ENCODE measurements at regions not wholly inside any gene's neighbourhood (a gene's known extent, or its start where the extent isn't known, plus 50 kb on each side); places are given as distances from the start of the nearest gene placed in this dataset.
"Not testable (repeated sequence)": the region's sequence is repeated elsewhere in the genome, so short reads cannot be mapped to it uniquely, and the experiment has no call there.

DNA sequence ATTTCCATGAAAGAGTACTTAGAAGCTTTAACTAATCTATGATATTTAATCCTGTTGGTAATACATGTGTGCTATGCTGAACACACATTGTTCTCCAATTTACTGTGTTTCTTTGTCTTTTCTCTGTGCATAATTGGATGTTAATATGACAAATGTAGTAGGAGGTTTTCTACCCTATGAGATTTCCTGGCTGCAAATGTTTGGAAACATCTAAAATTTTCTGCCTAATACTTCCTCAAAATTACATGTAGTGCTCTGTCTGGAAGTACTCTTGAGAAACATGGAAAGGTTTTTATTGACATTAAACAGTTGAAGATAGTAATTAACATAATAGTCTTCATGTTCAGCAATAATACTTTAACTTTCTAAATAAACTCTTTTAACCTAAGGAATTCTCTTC lies 213.0 kb downstream of the KITLG start:
- TF ChIP-seq GATA1 (IDR thresholded peaks at IDR 0.05; ENCODE audit: low read depth, low read length) (no peak), POLR2A (IDR thresholded peaks at IDR 0.05; ENCODE audit: low read length) (no peak)
- DNase-seq: no peak

DNA sequence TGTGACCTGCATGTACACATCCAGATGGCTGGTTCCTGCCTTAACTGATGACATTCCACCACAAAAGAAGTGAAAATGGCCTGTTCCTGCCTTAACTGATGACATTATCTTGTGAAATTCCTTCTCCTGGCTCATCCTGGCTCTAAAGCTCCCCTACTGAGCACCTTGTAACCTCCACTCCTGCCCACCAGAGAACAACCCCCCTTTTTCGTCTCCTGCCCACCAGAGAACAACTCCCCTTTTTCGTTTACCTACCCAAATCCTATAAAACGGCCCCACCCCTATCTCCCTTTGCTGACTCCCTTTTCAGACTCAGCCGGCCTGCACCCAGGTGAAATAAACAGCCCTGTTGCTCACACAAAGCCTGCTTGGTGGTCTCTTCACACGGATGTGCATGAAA lies 212.2 kb downstream of the KITLG start:
- not testable (repeated sequence) for DNase-seq

DNA sequence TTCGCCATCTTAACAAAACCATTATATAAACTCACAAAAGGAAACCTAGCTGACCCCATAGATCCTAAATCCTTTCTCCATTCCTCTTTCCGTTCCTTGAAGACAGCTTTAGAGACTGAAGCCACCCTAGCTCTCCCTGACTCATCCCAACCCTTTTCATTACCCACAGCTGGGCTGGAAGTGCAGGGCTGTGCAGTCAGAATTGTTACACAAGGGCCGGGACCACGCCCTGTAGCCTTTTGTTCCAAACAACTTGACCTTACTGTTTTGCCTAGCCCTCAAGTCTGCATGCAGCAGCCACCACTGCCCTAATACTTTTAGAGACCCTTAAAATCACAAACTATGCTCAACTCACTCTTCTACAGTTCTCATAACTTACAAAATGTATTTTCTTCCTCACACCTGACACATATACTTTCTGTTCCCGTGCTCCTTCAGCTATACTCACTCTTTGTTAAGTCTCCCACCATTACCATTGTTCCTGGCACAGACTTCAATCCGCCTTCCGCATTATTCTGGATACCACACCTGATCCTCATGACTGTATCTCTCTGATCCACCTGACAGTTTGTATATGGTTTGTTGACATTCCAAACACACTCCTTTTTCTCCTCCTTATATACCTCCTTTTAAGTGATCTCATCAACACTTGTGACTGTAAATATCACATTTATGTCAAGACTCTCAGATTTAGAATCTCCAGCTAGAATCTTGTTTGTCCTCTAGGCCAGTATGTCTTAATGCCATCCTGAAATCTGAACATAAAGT lies 208.7 kb downstream of the KITLG start:
- no peak for TF ChIP-seq GATA1 (IDR thresholded peaks at IDR 0.05; ENCODE audit: low read depth, low read length)
- TF ChIP-seq POLR2A (IDR thresholded peaks at IDR 0.05; ENCODE audit: low read length): no peak
- no peak for DNase-seq

DNA sequence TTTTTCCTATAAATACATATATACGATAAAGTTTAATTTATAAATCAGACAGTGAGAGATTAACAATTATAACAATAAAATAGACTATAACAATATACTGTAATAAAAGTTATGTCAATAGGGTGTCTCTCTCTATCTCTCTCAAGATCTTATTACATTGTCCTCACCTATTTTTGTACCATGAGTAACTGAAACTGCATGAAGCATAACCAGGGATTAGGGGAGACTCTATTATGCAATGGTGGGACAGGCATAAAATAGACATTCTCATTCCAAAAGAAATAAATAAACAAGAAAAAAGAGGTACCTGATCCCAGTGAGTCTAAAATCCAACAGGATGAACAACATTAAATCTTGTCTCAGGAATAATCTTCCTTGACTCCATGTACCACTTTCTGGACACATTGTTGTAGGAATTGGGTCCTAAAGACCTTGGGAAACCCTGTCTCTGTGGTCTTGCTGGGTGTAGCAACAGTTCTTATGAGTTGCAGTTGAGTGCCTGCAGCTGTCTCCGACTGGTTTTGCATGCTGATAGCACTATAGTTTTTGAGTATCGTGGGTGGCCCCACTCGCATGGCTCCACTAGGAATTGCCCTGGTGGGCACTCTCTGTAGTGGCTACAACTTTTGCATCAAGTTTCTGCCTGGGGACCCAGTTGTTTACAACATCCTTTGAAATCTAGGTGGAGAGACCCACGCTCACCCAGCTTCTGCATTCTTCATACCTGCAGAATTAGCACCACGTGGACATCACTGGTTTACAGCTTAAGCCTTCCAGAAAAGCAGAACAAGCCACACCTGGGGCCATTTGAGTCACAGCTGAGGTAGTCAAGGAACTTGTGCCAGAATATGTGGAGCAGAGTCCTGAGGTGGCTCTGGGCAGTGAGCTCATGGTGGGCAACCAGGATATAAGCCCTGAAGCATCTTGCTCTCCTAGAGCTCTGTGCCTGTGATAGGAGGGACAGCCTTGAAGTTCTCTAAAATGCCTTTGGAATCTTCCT lies 204.7 kb downstream of the KITLG start:
- no peak for DNase-seq
- TF ChIP-seq GATA1 (IDR thresholded peaks at IDR 0.05; ENCODE audit: low read depth, low read length) (no peak), POLR2A (IDR thresholded peaks at IDR 0.05; ENCODE audit: low read length) (no peak)

DNA sequence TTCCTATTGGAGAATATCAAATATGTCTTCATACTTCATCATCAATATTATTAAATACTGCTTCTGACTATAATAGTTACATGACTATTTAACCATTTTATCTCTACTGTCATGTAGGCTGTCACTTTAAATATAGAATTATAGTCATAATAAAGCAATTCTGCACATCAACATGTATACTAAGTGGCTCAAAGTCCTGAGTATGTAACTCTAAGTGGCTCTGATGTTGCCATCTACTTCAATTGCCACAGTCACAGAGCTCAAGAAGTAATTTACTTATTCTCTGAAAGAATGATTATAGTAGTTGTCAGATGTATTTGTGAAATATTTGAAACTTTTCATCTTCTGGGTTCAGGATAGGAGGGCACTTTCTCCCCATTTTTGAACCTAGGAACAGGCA lies 202.3 kb downstream of the KITLG start:
- no peak for DNase-seq
- no peak for TF ChIP-seq POLR2A (IDR thresholded peaks at IDR 0.05; ENCODE audit: low read length)
- no peak for TF ChIP-seq GATA1 (IDR thresholded peaks at IDR 0.05; ENCODE audit: low read depth, low read length)

DNA sequence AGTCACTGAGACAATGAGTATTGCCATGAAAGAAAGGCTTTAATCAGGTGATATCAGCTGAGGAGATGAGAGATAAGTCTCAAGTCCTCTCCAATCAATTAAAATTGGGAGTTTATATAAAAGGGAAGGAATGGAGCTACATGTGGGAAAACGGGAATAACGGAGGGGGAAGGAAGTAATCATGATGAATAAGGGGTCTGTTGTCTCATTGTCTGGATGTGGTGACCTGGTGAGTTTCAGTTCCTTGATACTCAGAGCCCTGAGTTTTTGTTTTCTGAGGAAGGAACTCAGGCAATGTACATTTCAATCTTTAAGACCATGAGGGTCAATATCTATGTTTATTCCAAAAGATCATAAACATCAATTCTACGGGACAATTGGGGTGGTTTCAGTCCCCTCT lies 198.8 kb downstream of the KITLG start:
- TF ChIP-seq POLR2A (IDR thresholded peaks at IDR 0.05; ENCODE audit: low read length): no peak
- no peak for DNase-seq

DNA sequence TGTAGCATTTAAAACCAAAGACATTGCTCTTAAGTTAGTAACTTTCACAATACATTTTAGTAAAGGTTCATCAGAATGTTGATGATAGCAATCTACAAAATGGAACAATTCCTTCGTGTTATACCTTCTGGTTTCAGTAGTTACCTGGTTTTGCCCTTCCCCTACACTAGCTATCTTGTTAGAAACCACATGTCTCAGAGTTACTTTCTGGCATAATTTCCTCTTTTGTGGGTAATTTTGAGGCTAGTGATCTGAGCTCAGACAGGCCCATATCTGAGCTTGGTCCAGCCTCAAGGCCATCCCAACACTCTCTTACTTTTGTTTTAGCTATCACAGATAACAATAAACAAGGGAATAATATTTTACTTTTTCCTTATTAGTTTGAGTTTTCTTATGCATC lies 196.9 kb downstream of the KITLG start:
- no peak for TF ChIP-seq GATA1 (IDR thresholded peaks at IDR 0.05; ENCODE audit: low read depth, low read length)
- TF ChIP-seq POLR2A (IDR thresholded peaks at IDR 0.05; ENCODE audit: low read length): no peak
- no peak for DNase-seq

DNA sequence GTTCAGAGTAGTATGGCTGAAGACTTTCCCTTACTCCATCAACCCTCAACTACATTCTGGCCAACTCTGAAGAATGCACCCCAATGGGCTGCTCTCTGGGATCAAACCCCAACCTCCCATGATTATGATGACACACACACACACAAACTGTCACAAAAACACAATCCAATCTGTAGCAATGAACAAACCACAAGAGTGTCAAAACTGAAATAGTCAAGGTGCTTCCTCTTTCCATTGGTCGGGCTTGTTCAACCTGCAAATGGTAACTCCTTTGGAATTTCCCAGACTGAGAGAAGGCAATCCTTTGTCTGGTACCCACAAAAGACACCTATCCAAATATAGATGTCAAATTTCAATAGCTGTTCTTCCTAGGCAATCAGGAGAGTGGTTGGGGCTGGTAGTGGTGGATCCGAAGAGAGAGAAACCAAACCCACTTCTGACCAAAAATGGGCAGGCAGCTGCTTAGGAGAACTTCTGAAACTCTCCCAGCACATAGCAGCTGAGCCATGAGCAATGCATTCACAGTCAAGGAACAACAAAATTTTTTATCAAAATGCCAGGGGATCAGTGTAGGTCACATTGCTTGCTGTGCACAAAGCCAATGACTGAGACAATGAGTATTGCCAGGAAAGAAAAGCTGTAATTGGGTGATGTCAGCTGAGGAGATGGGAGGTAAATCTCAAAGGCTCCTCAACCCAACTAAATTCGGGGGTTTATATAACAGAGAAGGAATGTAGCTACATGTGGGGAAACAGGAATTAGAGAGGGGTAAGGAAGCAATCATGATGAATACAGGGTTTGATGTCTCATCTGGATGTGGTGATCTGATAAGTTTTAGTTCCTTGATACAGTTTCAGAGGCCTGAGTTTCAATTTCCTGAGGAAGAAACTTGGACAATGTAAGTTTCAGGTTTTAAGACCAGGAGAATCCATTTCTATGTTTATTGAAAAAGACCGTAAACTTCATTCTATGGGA lies 191.4 kb downstream of the KITLG start:
- DNase-seq: no peak
- TF ChIP-seq GATA1 (IDR thresholded peaks at IDR 0.05; ENCODE audit: low read depth, low read length) (no peak), POLR2A (IDR thresholded peaks at IDR 0.05; ENCODE audit: low read length) (no peak)

DNA sequence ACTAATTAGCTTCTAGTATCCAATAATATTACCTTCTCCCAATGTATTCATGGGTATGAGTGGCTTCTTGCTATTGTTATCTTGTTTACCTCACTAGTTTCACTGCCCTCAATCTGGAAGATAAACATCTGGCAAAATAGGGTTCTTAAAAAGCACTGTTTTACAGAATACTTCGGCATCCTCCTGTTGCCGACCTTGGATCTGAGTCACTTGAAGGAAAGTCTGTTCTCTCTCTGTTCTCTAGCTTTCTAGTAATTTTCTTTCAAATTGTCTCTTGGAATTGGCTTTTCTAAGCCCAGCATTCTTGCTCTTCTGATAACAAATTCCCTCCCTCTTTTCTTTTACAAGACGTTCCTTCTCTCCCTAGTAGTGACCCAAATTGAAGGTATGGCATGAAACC lies 189.5 kb downstream of the KITLG start:
- TF ChIP-seq GATA1 (IDR thresholded peaks at IDR 0.05; ENCODE audit: low read depth, low read length): no peak
- no peak for TF ChIP-seq POLR2A (IDR thresholded peaks at IDR 0.05; ENCODE audit: low read length)
- DNase-seq: no peak

DNA sequence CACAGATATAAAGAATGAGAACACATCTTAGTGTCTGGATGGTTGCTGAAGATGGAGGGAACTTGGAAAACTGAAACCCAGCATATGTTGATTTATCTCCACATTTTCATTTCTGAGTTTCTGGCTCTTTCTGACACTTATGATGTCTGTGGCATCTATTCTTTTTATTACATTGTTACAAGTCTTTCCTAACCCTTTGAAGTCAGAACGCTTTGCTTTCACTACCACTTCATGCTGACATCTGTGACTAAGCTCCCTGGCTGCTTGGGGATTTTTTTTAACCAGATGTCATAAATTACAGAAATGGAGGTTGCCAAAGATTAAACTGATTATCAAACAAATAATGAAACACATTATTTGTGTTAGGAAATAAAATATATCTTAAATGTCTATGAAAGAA lies 188.7 kb downstream of the KITLG start:
- no peak for DNase-seq
- no peak for TF ChIP-seq POLR2A (IDR thresholded peaks at IDR 0.05; ENCODE audit: low read length)
- no peak for TF ChIP-seq GATA1 (IDR thresholded peaks at IDR 0.05; ENCODE audit: low read depth, low read length)

DNA sequence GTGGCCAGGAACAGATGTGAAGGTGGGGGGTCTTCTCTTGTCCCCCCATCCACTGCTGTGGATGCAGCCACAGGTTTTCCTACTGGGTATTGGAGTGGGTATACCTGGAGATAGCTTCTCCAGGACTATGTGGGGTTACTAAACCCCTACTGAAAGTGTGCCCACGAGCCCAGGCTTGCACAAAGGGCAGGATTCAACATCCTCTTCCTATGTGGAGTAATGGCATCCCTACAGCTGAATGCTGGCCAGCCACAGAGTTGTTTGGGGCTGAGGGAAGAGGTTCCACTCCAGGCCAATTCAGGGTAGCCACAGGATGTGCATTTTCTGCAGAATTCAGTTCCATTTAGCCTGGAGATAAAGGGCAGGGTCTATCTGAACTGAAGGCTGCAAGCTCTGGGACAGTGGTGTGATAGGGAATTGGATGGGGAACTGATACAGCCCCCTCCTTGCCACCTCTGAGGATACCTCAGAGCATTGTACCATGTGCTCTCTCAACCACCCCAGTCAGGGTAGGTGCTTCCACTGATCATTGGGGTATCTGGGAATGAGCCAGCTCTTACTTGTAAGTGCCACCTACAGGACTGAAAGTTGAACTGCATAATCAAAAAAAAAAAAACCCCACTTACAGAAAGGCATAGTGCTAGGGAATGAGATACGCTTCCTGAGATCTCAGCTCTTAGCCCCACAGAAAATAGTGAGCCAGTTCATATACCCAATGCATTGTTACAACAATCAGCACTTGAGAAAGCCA lies 187.1 kb downstream of the KITLG start:
- TF ChIP-seq POLR2A (IDR thresholded peaks at IDR 0.05; ENCODE audit: low read length): no peak
- no peak for TF ChIP-seq GATA1 (IDR thresholded peaks at IDR 0.05; ENCODE audit: low read depth, low read length)
- peak; percentile 17 to 29 for DNase-seq

DNA sequence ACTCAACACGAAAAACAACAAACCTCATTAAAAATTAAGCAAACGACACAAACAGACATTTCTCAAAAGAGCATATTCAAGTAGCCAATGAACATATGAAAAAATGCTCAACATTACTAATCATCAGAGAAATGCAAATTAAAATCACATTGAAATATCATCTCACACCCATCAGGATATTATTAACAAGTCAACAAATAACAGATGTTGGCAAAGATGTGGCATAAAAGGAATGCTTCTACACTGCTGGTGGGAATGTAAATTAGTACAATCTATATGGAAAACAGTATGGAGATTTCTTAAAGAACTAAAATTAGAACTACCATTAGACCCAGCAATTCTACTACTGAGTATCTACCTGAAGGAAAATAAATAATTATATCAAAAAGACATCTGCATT lies 182.2 kb downstream of the KITLG start:
- DNase-seq: no peak
- no peak for TF ChIP-seq POLR2A (IDR thresholded peaks at IDR 0.05; ENCODE audit: low read length)
- no peak for TF ChIP-seq GATA1 (IDR thresholded peaks at IDR 0.05; ENCODE audit: low read depth, low read length)

DNA sequence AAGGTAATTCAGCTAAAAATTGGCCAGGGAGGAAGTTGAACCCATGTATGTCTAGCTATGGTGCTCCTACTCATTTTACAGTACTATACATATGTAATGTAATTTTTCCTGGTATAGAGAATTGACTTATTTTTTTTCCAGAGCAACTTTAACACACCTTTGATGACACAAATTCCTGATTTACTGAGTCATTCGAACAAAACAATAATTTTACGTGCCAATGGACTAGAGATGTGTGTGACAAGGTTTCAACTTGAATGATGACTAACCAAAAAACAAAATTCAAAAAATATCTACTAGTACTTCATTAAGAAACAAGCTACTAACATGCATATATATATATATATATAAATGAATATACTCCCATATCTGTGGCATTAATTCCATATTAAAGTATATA lies 180.5 kb downstream of the KITLG start:
- DNase-seq: no peak
- no peak for TF ChIP-seq POLR2A (IDR thresholded peaks at IDR 0.05; ENCODE audit: low read length)
- no peak for TF ChIP-seq GATA1 (IDR thresholded peaks at IDR 0.05; ENCODE audit: low read depth, low read length)

All from erythroblast (primary cell).